ENCODE measurements at regions not wholly inside any gene's neighbourhood (a gene's known extent, or its start where the extent isn't known, plus 50 kb on each side); places are given as distances from the start of the nearest gene placed in this dataset.

- Histone ChIP-seq H3K9me3 (ENCODE audit: insufficient read depth, low read length) (no peaks in the 10 kb centered on the region), H3K9me2 (replicated peaks; ENCODE audit: insufficient read depth, low read length) (no peaks in the 10 kb centered on the region), H3K36me3 (ENCODE audit: low read length) (no peaks in the 10 kb centered on the region), H3K27me3 (ENCODE audit: low read length) (no peaks in the 10 kb centered on the region), H3K9ac (ENCODE audit: low read length) (no peak overlapping the region), H3K27ac (ENCODE audit: low read depth, low read length) (no peak overlapping the region), H3K4me3 (ENCODE audit: insufficient read depth, low read length, poor library complexity, severe bottlenecking) (no peak overlapping the region), H3K4me2 (ENCODE audit: low read depth, low read length, poor library complexity, severe bottlenecking) (no peak overlapping the region), H2AFZ (ENCODE audit: low read depth, low read length, severe bottlenecking) (no peak overlapping the region), H3F3A (ENCODE audit: insufficient read depth) (no peaks in the 10 kb centered on the region), H4K20me1 (ENCODE audit: low read depth, low read length) (no peaks in the 10 kb centered on the region), H3K79me2 (ENCODE audit: insufficient read depth, low read length) (no peaks in the 10 kb centered on the region)
- TF ChIP-seq EZH2phosphoT487 (conservative IDR thresholded peaks at IDR 0.05; ENCODE audit: low read length) (no peak), CTCF (IDR thresholded peaks at IDR 0.05; ENCODE audit: insufficient read depth, low read length, poor library complexity, severe bottlenecking) (no peak)
These were observed 79.8 kb upstream of the SESTD1 start for GRCh38 chr2:179344280-179344964.

GRCh38 chr2:179343945-179344279, 79.3 kb upstream of the SESTD1 start:
- H3K27me3 ChIP-seq (ENCODE audit: low read length) = no peaks in the 10 kb centered on the region
- no peaks in the 10 kb centered on the region for H3F3A ChIP-seq (ENCODE audit: insufficient read depth)
- no peaks in the 10 kb centered on the region for H4K20me1 ChIP-seq (ENCODE audit: low read depth, low read length)
- H3K79me2 ChIP-seq (ENCODE audit: insufficient read depth, low read length) = no peaks in the 10 kb centered on the region
- H3K4me3 ChIP-seq (ENCODE audit: insufficient read depth, low read length, poor library complexity, severe bottlenecking) = no peak overlapping the region
- no peaks in the 10 kb centered on the region for H3K36me3 ChIP-seq (ENCODE audit: low read length)
- H3K9me3 ChIP-seq (ENCODE audit: insufficient read depth, low read length) = no peaks in the 10 kb centered on the region
- H3K9ac ChIP-seq (ENCODE audit: low read length) = no peak overlapping the region
- no peak overlapping the region for H2AFZ ChIP-seq (ENCODE audit: low read depth, low read length, severe bottlenecking)
- H3K9me2 ChIP-seq (replicated peaks; ENCODE audit: insufficient read depth, low read length) = no peaks in the 10 kb centered on the region
- H3K4me2 ChIP-seq (ENCODE audit: low read depth, low read length, poor library complexity, severe bottlenecking) = no peak overlapping the region
- no peak for TF ChIP-seq CTCF (IDR thresholded peaks at IDR 0.05; ENCODE audit: insufficient read depth, low read length, poor library complexity, severe bottlenecking)
- TF ChIP-seq EZH2phosphoT487 (conservative IDR thresholded peaks at IDR 0.05; ENCODE audit: low read length) = no peak
- H3K27ac ChIP-seq (ENCODE audit: low read depth, low read length) = no peak overlapping the region

- Histone ChIP-seq H3K4me3 (ENCODE audit: insufficient read depth, low read length, poor library complexity, severe bottlenecking) (no peak overlapping the region), H3K9me2 (replicated peaks; ENCODE audit: insufficient read depth, low read length) (no peaks in the 10 kb centered on the region), H3K27ac (ENCODE audit: low read depth, low read length) (no peak overlapping the region), H3F3A (ENCODE audit: insufficient read depth) (no peaks in the 10 kb centered on the region), H3K27me3 (ENCODE audit: low read length) (no peaks in the 10 kb centered on the region), H3K9ac (ENCODE audit: low read length) (no peak overlapping the region), H3K36me3 (ENCODE audit: low read length) (no peaks in the 10 kb centered on the region), H4K20me1 (ENCODE audit: low read depth, low read length) (no peaks in the 10 kb centered on the region), H3K79me2 (ENCODE audit: insufficient read depth, low read length) (no peaks in the 10 kb centered on the region), H3K4me2 (ENCODE audit: low read depth, low read length, poor library complexity, severe bottlenecking) (no peak overlapping the region), H2AFZ (ENCODE audit: low read depth, low read length, severe bottlenecking) (no peak overlapping the region), H3K9me3 (ENCODE audit: insufficient read depth, low read length) (no peaks in the 10 kb centered on the region)
- TF ChIP-seq CTCF (IDR thresholded peaks at IDR 0.05; ENCODE audit: insufficient read depth, low read length, poor library complexity, severe bottlenecking) (no peak), EZH2phosphoT487 (conservative IDR thresholded peaks at IDR 0.05; ENCODE audit: low read length) (no peak)
These were observed 76.7 kb upstream of the SESTD1 start for GRCh38 chr2:179341152-179341866.
